HepG2 (cell line): ENCODE measurements at regions not wholly inside any gene's neighbourhood (a gene's known extent, or its start where the extent isn't known, plus 50 kb on each side); places are given as distances from the start of the nearest gene placed in this dataset.

ENCODE experiments used
- ATAC-seq: fragments of 200-7000 bp; cut with Tn5 transposase; 3 replicates; pipeline ENCODE4 v1.9.1; 2020; ENCODE audit warnings: mild to moderate bottlenecking, moderate library complexity
- BruUV-seq: library from RNA; stranded (reverse); fragments of 400-500 nt; replicated peaks from 2 replicates; lab custom pipeline; 2021; lab: Mats Ljungman, UMichigan
- CTCF ChIA-PET: fragments of 300-600 bp; formaldehyde crosslinking; extraction: SDS; loops from one replicate; lab custom pipeline; 2021; ENCODE audit warnings: low total read pairs, inconsistent platforms, low intra/inter-chr PET ratio; lab: Yijun Ruan, JAX
- POLR2A ChIA-PET: fragments of 350-600 bp; sonication (Branson Sonifier 250); formaldehyde crosslinking; loops from one replicate; lab custom pipeline; 2020; ENCODE audit warnings: antibody characterized with exemption, inconsistent platforms; lab: Yijun Ruan, JAX
- DNase-seq: peaks from one replicate; pipeline ENCODE4 v3.0.0-alpha.2; 2015; ENCODE audit warnings: low spot score
- FAIRE-seq: peaks from 3 replicates; lab custom pipeline; 2011; peaks lifted over from hg19 to GRCh38; lab: Jason Lieb, UNC
- H2AFZ ChIP-seq: one replicate; pipeline ENCODE4 v1.6.1; 2011; ENCODE audit warnings: low read length, inconsistent platforms
- H3K27ac ChIP-seq: fragments of 300-600 bp; 3 replicates; pipeline ENCODE4 v1.8.0; 2011; ENCODE audit warnings: mixed run types, mild to moderate bottlenecking, mixed read lengths, low read length, inconsistent platforms; ENCODE audit not compliant: insufficient read depth; ENCODE audit errors: extremely low read length
- H3K27me3 ChIP-seq, 2 experiments: fragments of 200-600 bp in 1 of 2; 2 replicates in 1 of 2; 3 replicates in 1 of 2; pipeline versions ENCODE4 v1.6.0 to v1.8.0; 2011; ENCODE audit warnings: low read length in 2 of 2, mild to moderate bottlenecking in 2 of 2, moderate library complexity in 2 of 2, inconsistent platforms in 1 of 2; ENCODE audit not compliant: insufficient read depth in 2 of 2, control insufficient read depth in 1 of 2
- H3K36me3 ChIP-seq, 2 experiments: fragments of 200-600 bp in 1 of 2; replicated peaks in 1 of 2; 2 replicates in 1 of 2; 3 replicates in 1 of 2; pipeline versions ENCODE4 v1.5.1 to v1.8.0; 2011; ENCODE audit warnings: low read length in 2 of 2, inconsistent platforms in 1 of 2; ENCODE audit not compliant: insufficient read depth in 2 of 2, control insufficient read depth in 1 of 2
- H3K4me1 ChIP-seq: 2 replicates; pipeline ENCODE4 v1.5.1; 2012; ENCODE audit warnings: low read length, inconsistent platforms; ENCODE audit not compliant: insufficient read depth
- H3K4me2 ChIP-seq: 2 replicates; pipeline ENCODE4 v1.6.0; 2011; ENCODE audit warnings: low read depth, low read length, inconsistent platforms
- H3K4me3 ChIP-seq, 3 experiments: fragments of 200-600 bp in 1 of 3; sonication (generic), shearing (Covaris generic) in 1 of 3; replicated peaks in 1 of 3; 2 replicates each; pipeline ENCODE4 v1.5.1; 2011 to 2016; ENCODE audit warnings: low read length in 3 of 3, inconsistent platforms in 2 of 3, low read depth in 2 of 3, mild to moderate bottlenecking in 2 of 3, control low read depth in 1 of 3, mixed read lengths in 1 of 3; ENCODE audit not compliant: insufficient read depth in 1 of 3
- H3K79me2 ChIP-seq: one replicate; pipeline ENCODE4 v1.6.1; 2011; ENCODE audit warnings: low read length, inconsistent platforms; ENCODE audit not compliant: insufficient read depth
- H3K9ac ChIP-seq: 2 replicates; pipeline ENCODE4 v1.6.0; 2011; ENCODE audit warnings: mild to moderate bottlenecking, low read depth, low read length, inconsistent platforms; ENCODE audit not compliant: insufficient read depth
- H3K9me3 ChIP-seq: 2 replicates; pipeline ENCODE4 v1.5.1; 2012; ENCODE audit warnings: mild to moderate bottlenecking, low read length
- H4K20me1 ChIP-seq: 2 replicates; pipeline ENCODE4 v1.6.0; 2011; ENCODE audit warnings: inconsistent platforms, mild to moderate bottlenecking, low read length, moderate library complexity; ENCODE audit not compliant: insufficient read depth
- MTF2 ChIP-seq: sonication (generic); formaldehyde crosslinking; IDR thresholded peaks from 2 replicates; pipeline ENCODE4 v1.5.0; 2020; ENCODE audit warnings: missing genetic modification reagents, borderline replicate concordance
- TEAD2 ChIP-seq: sonication (generic); formaldehyde crosslinking; IDR thresholded peaks from 2 replicates; pipeline ENCODE4 v1.9.0; 2021; ENCODE audit warnings: missing genetic modification reagents
- ZNF501 ChIP-seq: sonication (generic); formaldehyde crosslinking; IDR thresholded peaks from 2 replicates; pipeline ENCODE4 v1.5.1; 2020; ENCODE audit warnings: mild to moderate bottlenecking, moderate library complexity, missing genetic modification reagents
- WGBS: methylation state at CpG from one replicate; pipeline ENCODE4 v1.1.6; 2017; ENCODE audit warnings: low lambda C conversion rate; 5-methylcytosine and 5-hydroxymethylcytosine counted together
- in situ Hi-C: cut with HindIII; loops from 2 replicates; pipeline ENCODE4 v1.10.0; 2017; ENCODE audit warnings: low pct_unique_long_range_greater_than_20kb; ENCODE audit not compliant: extremely low pct_ligation_motif_present
- intact Hi-C: fragments of 100-400 bp; cut with micrococcal nuclease; formaldehyde crosslinking; loops from one replicate; pipeline ENCODE4 v1.10.0; 2022; ENCODE audit not compliant: unreplicated experiment
- TF ChIP-seq, protein P1 (sequence below): sonication (generic); formaldehyde crosslinking; IDR thresholded peaks from one replicate; pipeline ENCODE4 v1.5.1; 2020; ENCODE audit warnings: mild to moderate bottlenecking, missing genetic modification reagents; ENCODE audit errors: not compliant biosample characterization
- TF ChIP-seq, protein P2 (sequence below): sonication (generic); formaldehyde crosslinking; IDR thresholded peaks from 2 replicates; pipeline ENCODE4 v1.8.0; 2022; ENCODE audit warnings: missing genetic modification reagents, mild to moderate bottlenecking, borderline replicate concordance

DNA sequence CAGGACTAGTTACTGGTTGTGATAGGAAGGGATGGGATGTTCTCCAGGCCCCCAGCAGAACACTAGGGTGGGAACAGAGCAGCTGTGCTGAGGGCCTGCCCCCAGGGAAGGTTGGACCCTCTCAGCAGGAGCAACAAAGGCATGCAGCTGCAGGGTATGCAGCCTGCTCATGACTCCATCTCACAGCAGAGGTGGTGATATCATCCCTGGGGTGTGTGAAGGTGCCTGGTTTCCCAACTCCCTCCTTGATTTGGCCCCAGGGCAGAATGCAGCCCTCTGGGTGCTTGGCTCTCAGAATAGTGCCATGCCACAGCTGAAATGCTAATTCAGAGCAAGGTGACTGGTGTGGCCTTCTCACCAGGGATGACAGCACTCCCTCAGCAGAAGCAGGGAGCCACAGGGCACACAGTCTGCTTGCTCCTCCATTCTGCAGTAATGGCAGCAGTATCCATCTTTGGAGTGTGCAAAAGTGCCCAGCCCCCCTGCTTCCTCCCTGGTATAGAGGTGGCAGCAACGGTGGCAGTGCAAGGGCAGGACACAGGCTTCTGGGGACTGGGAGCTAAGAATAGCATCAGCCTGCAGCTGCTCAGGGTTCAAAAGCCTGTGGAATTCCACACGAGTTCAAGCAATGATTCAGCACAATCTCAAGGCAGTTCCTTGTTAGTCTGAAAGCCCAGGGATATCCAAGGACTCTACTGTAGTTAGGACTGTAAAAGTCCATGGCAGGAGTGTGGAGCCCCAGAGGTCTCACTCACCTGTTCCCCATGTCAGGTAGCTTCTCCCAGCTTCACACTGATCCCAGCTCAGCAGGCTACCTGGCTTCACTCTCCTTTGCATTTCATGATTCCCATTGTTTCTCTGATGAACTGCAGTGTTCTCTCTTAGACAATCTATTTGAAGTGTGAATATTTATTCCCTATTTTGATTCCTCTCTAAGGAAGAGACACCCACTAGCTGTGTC, 298.1 kb upstream of the FOXG1 start:
- DNase-seq (no peak), ATAC-seq (no peak; the same call in 2 of the 3 replicates), FAIRE-seq (no peak)
- Histone ChIP-seq H3K9ac (no peak overlapping the region), H3K4me3 (no peak overlapping the region), H3K36me3 (no peaks in the 10 kb centered on the region), H3K27ac (no peak overlapping the region), H3K4me1 (no peaks in the 10 kb centered on the region), H3K9me3 (peaks cover 93% of the 10 kb centered on the region), H2AFZ (no peak overlapping the region), H3K79me2 (no peaks in the 10 kb centered on the region), H3K27me3 (no peaks in the 10 kb centered on the region), H3K4me2 (no peak overlapping the region), H4K20me1 (no peaks in the 10 kb centered on the region)
- ChIA-PET CTCF (no interaction called here), POLR2A (no interaction called here)
- 5% methylated on average over 2 of the region's 2 CpGs for WGBS
- in situ Hi-C loops (no loop called here), intact Hi-C loops (no loop called here)
- BruUV-seq, result no TSS peak
- TF ChIP-seq, protein P1, sequence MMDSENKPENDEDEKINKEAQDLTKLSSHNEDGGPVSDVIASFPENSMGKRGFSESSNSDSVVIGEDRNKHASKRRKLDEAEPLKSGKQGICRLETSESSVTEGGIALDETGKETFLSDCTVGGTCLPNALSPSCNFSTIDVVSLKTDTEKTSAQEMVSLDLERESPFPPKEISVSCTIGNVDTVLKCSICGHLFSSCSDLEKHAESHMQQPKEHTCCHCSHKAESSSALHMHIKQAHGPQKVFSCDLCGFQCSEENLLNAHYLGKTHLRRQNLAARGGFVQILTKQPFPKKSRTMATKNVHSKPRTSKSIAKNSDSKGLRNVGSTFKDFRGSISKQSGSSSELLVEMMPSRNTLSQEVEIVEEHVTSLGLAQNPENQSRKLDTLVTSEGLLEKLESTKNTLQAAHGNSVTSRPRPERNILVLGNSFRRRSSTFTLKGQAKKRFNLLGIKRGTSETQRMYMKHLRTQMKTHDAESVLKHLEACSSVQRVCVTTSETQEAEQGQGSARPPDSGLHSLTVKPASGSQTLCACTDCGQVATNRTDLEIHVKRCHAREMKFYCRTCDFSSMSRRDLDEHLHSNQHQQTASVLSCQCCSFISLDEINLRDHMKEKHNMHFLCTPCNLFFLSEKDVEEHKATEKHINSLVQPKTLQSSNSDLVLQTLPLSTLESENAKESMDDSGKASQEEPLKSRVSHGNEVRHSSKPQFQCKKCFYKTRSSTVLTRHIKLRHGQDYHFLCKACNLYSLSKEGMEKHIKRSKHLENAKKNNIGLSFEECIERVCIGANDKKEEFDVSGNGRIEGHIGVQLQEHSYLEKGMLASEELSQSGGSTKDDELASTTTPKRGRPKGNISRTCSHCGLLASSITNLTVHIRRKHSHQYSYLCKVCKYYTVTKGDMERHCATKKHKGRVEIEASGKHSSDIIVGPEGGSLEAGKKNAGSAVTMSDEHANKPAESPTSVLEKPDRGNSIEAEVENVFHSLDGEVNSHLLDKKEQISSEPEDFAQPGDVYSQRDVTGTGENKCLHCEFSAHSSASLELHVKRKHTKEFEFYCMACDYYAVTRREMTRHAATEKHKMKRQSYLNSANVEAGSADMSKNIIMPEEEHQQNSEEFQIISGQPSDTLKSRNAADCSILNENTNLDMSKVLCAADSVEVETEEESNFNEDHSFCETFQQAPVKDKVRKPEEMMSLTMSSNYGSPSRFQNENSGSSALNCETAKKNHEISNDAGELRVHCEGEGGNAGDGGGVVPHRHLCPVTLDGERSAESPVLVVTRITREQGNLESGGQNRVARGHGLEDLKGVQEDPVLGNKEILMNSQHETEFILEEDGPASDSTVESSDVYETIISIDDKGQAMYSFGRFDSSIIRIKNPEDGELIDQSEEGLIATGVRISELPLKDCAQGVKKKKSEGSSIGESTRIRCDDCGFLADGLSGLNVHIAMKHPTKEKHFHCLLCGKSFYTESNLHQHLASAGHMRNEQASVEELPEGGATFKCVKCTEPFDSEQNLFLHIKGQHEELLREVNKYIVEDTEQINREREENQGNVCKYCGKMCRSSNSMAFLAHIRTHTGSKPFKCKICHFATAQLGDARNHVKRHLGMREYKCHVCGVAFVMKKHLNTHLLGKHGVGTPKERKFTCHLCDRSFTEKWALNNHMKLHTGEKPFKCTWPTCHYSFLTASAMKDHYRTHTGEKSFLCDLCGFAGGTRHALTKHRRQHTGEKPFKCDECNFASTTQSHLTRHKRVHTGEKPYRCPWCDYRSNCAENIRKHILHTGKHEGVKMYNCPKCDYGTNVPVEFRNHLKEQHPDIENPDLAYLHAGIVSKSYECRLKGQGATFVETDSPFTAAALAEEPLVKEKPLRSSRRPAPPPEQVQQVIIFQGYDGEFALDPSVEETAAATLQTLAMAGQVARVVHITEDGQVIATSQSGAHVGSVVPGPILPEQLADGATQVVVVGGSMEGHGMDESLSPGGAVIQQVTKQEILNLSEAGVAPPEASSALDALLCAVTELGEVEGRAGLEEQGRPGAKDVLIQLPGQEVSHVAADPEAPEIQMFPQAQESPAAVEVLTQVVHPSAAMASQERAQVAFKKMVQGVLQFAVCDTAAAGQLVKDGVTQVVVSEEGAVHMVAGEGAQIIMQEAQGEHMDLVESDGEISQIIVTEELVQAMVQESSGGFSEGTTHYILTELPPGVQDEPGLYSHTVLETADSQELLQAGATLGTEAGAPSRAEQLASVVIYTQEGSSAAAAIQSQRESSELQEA (CRISPR knock-in tag), result no peak
- no peak for TF ChIP-seq MTF2 (CRISPR knock-in tag)
- 0 out of 2 replicates have a peak, but pooled peaks have one; percentile 22 for TF ChIP-seq TEAD2 (CRISPR knock-in tag)
- no peak for TF ChIP-seq ZNF501 (CRISPR knock-in tag)
- TF ChIP-seq, protein P2, sequence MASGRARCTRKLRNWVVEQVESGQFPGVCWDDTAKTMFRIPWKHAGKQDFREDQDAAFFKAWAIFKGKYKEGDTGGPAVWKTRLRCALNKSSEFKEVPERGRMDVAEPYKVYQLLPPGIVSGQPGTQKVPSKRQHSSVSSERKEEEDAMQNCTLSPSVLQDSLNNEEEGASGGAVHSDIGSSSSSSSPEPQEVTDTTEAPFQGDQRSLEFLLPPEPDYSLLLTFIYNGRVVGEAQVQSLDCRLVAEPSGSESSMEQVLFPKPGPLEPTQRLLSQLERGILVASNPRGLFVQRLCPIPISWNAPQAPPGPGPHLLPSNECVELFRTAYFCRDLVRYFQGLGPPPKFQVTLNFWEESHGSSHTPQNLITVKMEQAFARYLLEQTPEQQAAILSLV (CRISPR knock-in tag), result no peak
